SK-N-SH (cell line): ENCODE measurements at regions not wholly inside any gene's neighbourhood (a gene's known extent, or its start where the extent isn't known, plus 50 kb on each side); places are given as distances from the start of the nearest gene placed in this dataset.

Source experiments
- CTCF ChIA-PET: fragments of 300-600, 350-600 bp; formaldehyde crosslinking; extraction: SDS; loops from one replicate; lab custom pipeline; 2021; lab: Yijun Ruan, JAX
- POLR2A ChIA-PET: fragments of 350-600 bp; sonication (Branson Sonifier 250); formaldehyde crosslinking; extraction: SDS; loops from one replicate; lab custom pipeline; 2020; ENCODE audit warnings: antibody characterized with exemption, inconsistent platforms; lab: Yijun Ruan, JAX
- DNase-seq: peaks from one replicate; pipeline ENCODE4 v3.0.0; 2012
- H2AFZ ChIP-seq: fragments of 200-600 bp; sonication (generic); 2 replicates; pipeline ENCODE4 v1.8.1; 2016; ENCODE audit warnings: antibody characterized with exemption, mild to moderate bottlenecking, low read depth
- H3F3A ChIP-seq: fragments of 200-600 bp; sonication (generic); replicated peaks from 2 replicates; pipeline ENCODE3; 2016; ENCODE audit warnings: antibody characterized with exemption, mild to moderate bottlenecking; ENCODE audit not compliant: insufficient read depth
- H3K27ac ChIP-seq, 2 experiments: fragments of 200-500 bp in 1 of 2; fragments of 200-600 bp in 1 of 2; sonication (Bioruptor generic) in 1 of 2; sonication (generic), shearing (Covaris generic) in 1 of 2; 2 replicates each; pipeline versions ENCODE4 v1.5.1 to v1.6.1; 2014 to 2016; ENCODE audit warnings: low read depth in 2 of 2, inconsistent platforms in 1 of 2, low read length in 1 of 2, mild to moderate bottlenecking in 1 of 2, mixed read lengths in 1 of 2
- H3K27me3 ChIP-seq: fragments of 200-600 bp; sonication (generic), shearing (Covaris generic); 2 replicates; pipeline ENCODE4 v1.6.1; 2016; ENCODE audit warnings: mixed run types; ENCODE audit not compliant: insufficient read depth
- H3K36me3 ChIP-seq, 2 experiments: fragments of 200-500 bp in 1 of 2; fragments of 200-600 bp in 1 of 2; sonication (Bioruptor generic) in 1 of 2; sonication (generic) in 1 of 2; replicated peaks in 1 of 2; 2 replicates each; pipeline versions ENCODE3 to v1.5.1; 2014 to 2016; ENCODE audit warnings: low read length in 1 of 2, mild to moderate bottlenecking in 1 of 2; ENCODE audit not compliant: insufficient read depth in 2 of 2, control insufficient read depth in 1 of 2
- H3K4me1 ChIP-seq, 2 experiments: fragments of 200-500 bp in 1 of 2; fragments of 200-600 bp in 1 of 2; sonication (Bioruptor generic) in 1 of 2; sonication (generic), shearing (Covaris generic) in 1 of 2; 2 replicates each; pipeline versions ENCODE4 v1.5.1 to v1.6.1; 2014 to 2016; ENCODE audit warnings: low read depth in 1 of 2, low read length in 1 of 2, mixed run types in 1 of 2; ENCODE audit not compliant: insufficient read depth in 2 of 2, control insufficient read depth in 1 of 2
- H3K4me2 ChIP-seq: fragments of 200-600 bp; sonication (generic), shearing (Covaris generic); 2 replicates; pipeline ENCODE4 v1.6.1; 2017; ENCODE audit warnings: mixed run types
- H3K4me3 ChIP-seq, 2 experiments: fragments of 200-500 bp in 1 of 2; fragments of 200-600 bp in 1 of 2; sonication (Bioruptor generic) in 1 of 2; sonication (generic), shearing (Covaris generic) in 1 of 2; 2 replicates each; pipeline versions ENCODE4 v1.5.1 to v1.8.1; 2014 to 2016; ENCODE audit warnings: low read depth in 2 of 2, inconsistent platforms in 1 of 2, low read length in 1 of 2, mild to moderate bottlenecking in 1 of 2, mixed read lengths in 1 of 2, moderate library complexity in 1 of 2
- H3K79me2 ChIP-seq: fragments of 200-600 bp; sonication (generic); 2 replicates; pipeline ENCODE4 v1.8.1; 2017; ENCODE audit warnings: mild to moderate bottlenecking; ENCODE audit not compliant: insufficient read depth
- H3K9ac ChIP-seq: fragments of 200-600 bp; sonication (generic); 2 replicates; pipeline ENCODE4 v1.6.1; 2017; ENCODE audit warnings: mixed run types
- H3K9me2 ChIP-seq: fragments of 200-600 bp; sonication (generic); 2 replicates; pipeline ENCODE4 v1.6.1; 2017; ENCODE audit warnings: mixed run types
- H3K9me3 ChIP-seq: fragments of 200-600 bp; sonication (generic); 2 replicates; pipeline ENCODE4 v1.6.1; 2017; ENCODE audit warnings: mixed run types, mild to moderate bottlenecking, moderate library complexity
- H4K20me1 ChIP-seq: fragments of 200-600 bp; sonication (generic); 2 replicates; pipeline ENCODE4 v1.6.1; 2017; ENCODE audit warnings: mild to moderate bottlenecking, mixed run types; ENCODE audit not compliant: insufficient read depth
- CHD2 ChIP-seq: fragments of 150-350 bp; IDR thresholded peaks from 2 replicates; pipeline ENCODE4 v1.6.1; 2018; ENCODE audit warnings: low read length; ENCODE audit not compliant: partially characterized antibody
- EP300 ChIP-seq, 2 experiments: IDR thresholded peaks; 2 replicates each; pipeline versions ENCODE4 v1.4.0 to v1.6.1; 2012; ENCODE audit warnings: borderline replicate concordance in 1 of 2, low read depth in 1 of 2, low read length in 1 of 2
- FOSL2 ChIP-seq: IDR thresholded peaks from 2 replicates; pipeline ENCODE4 v1.4.0; 2012; ENCODE audit warnings: low read depth, mild to moderate bottlenecking, moderate library complexity, borderline replicate concordance
- JUND ChIP-seq: IDR thresholded peaks from 2 replicates; pipeline ENCODE4 v1.4.0; 2012
- MEF2A ChIP-seq: IDR thresholded peaks from 2 replicates; pipeline ENCODE4 v1.4.0; 2012; ENCODE audit warnings: low read depth, borderline replicate concordance
- NFIC ChIP-seq: IDR thresholded peaks from 2 replicates; pipeline ENCODE4 v1.4.0; 2012; ENCODE audit warnings: borderline replicate concordance
- PBX3 ChIP-seq: IDR thresholded peaks from 2 replicates; pipeline ENCODE4; 2012
- RCOR1 ChIP-seq: fragments of 150-350 bp; IDR thresholded peaks from 2 replicates; pipeline ENCODE4 v1.6.1; 2017; ENCODE audit warnings: antibody characterized with exemption, low read length
- TAF1 ChIP-seq: IDR thresholded peaks from 2 replicates; pipeline ENCODE4 v1.6.1; 2012; ENCODE audit warnings: low read depth, mild to moderate bottlenecking, low read length, moderate library complexity, borderline replicate concordance
- TCF12 ChIP-seq: IDR thresholded peaks from 2 replicates; pipeline ENCODE4 v1.4.0; 2012
- YY1 ChIP-seq: IDR thresholded peaks from 2 replicates; pipeline ENCODE4 v1.4.0; 2012; ENCODE audit warnings: low read depth, mild to moderate bottlenecking
- WGBS: methylation state at CpG from one replicate; pipeline ENCODE4 v1.1.6; 2017; ENCODE audit warnings: low lambda C conversion rate; 5-methylcytosine and 5-hydroxymethylcytosine counted together
- TF ChIP-seq, protein P1 (sequence below): fragments of 150-350 bp; IDR thresholded peaks from 2 replicates; pipeline ENCODE4 v1.6.1; 2016; ENCODE audit warnings: mild to moderate bottlenecking, low read depth, low read length

- H3K36me3 ChIP-seq: no peaks in the 10 kb centered on the region
- H3K4me3 ChIP-seq: no peak overlapping the region
- no peaks in the 10 kb centered on the region for H4K20me1 ChIP-seq
- CTCF ChIA-PET: interaction anchor here (1.3 kb wide), 1 partner anchor 8 kb away, joined by 6 read pairs; no protein-coding TSS in a partner anchor
- H3K9ac ChIP-seq: no peak overlapping the region
- H3K4me2 ChIP-seq: no peak overlapping the region
- no peaks in the 10 kb centered on the region for H3K9me2 ChIP-seq
- POLR2A ChIA-PET: no interaction called here
- no peaks in the 10 kb centered on the region for H3F3A ChIP-seq
- peak overlapping the region in 1 of 2 experiments; percentile 50; a peak in 1 of 4 replicates for H3K27ac ChIP-seq
- H3K4me1 ChIP-seq: no peaks in the 10 kb centered on the region; a peak in 1 of 4 replicates
- no peak overlapping the region for H2AFZ ChIP-seq
- DNase-seq: no peak
- TF ChIP-seq TCF12: peak; percentile 42; the same call in 1 of the 2 replicates
- TF ChIP-seq, protein P1, sequence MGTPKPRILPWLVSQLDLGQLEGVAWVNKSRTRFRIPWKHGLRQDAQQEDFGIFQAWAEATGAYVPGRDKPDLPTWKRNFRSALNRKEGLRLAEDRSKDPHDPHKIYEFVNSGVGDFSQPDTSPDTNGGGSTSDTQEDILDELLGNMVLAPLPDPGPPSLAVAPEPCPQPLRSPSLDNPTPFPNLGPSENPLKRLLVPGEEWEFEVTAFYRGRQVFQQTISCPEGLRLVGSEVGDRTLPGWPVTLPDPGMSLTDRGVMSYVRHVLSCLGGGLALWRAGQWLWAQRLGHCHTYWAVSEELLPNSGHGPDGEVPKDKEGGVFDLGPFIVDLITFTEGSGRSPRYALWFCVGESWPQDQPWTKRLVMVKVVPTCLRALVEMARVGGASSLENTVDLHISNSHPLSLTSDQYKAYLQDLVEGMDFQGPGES: no peak
- TF ChIP-seq, all 33 proteins: peak for 1
- H3K79me2 ChIP-seq: no peaks in the 10 kb centered on the region
- H3K27me3 ChIP-seq: no peaks in the 10 kb centered on the region
- no peaks in the 10 kb centered on the region for H3K9me3 ChIP-seq
- WGBS: 66% methylated on average over 2 of the region's 2 CpGs
These were observed 463.2 kb upstream of the ZEB2 start for GRCh38 chr2:144983107-144983506.

- Histone ChIP-seq H2AFZ (no peak overlapping the region), H3K4me1 (no peaks in the 10 kb centered on the region; a peak in 1 of 4 replicates), H3K27me3 (no peaks in the 10 kb centered on the region), H3K27ac (no peak overlapping the region; a peak in 1 of 4 replicates), H3K9ac (no peak overlapping the region), H3K9me2 (no peaks in the 10 kb centered on the region), H3K9me3 (no peaks in the 10 kb centered on the region), H3K36me3 (no peaks in the 10 kb centered on the region), H3K4me2 (no peak overlapping the region), H4K20me1 (no peaks in the 10 kb centered on the region), H3K79me2 (no peaks in the 10 kb centered on the region), H3K4me3 (no peak overlapping the region), H3F3A (no peaks in the 10 kb centered on the region)
- ChIA-PET POLR2A (no interaction called here), CTCF (interaction anchor here (1.3 kb wide), 1 partner anchor 8 kb away, joined by 6 read pairs; no protein-coding TSS in a partner anchor)
- WGBS: 72% methylated on average over 2 of the region's 2 CpGs
- DNase-seq: no peak
- no peak for TF ChIP-seq NFIC
- TF ChIP-seq YY1: no peak
- no peak for TF ChIP-seq JUND
- no peak for TF ChIP-seq FOSL2
- no peak for TF ChIP-seq EP300 (IDR thresholded peaks at IDR 0.05; ENCODE audit: borderline replicate concordance in 1 of 2, low read depth in 1 of 2, low read length in 1 of 2)
- no peak for TF ChIP-seq CHD2
- no peak for TF ChIP-seq RCOR1
- no peak for TF ChIP-seq TAF1
- no peak for TF ChIP-seq PBX3
- TF ChIP-seq MEF2A: no peak
These were observed 462.6 kb upstream of the ZEB2 start for GRCh38 chr2:144982481-144982880.
